Fibroblast of the aortic adventitia (primary cell): ENCODE measurements at regions not wholly inside any gene's neighbourhood (a gene's known extent, or its start where the extent isn't known, plus 50 kb on each side); places are given as distances from the start of the nearest gene placed in this dataset.

Experiments used
- DNase-seq: peaks from one replicate; pipeline ENCODE4 v3.0.0-alpha.2; 2010; ENCODE audit warnings: low read depth
- H3K4me3 ChIP-seq: 2 replicates; pipeline ENCODE4 v1.5.1; 2011; ENCODE audit warnings: low read depth, mild to moderate bottlenecking, control low read depth, low read length, moderate library complexity
- TF ChIP-seq, protein P1 (sequence below): IDR thresholded peaks from 2 replicates; pipeline ENCODE4 v1.5.1; 2011; ENCODE audit warnings: mild to moderate bottlenecking, low read length, control low read depth, inconsistent platforms; ENCODE audit not compliant: insufficient read depth

DNA sequence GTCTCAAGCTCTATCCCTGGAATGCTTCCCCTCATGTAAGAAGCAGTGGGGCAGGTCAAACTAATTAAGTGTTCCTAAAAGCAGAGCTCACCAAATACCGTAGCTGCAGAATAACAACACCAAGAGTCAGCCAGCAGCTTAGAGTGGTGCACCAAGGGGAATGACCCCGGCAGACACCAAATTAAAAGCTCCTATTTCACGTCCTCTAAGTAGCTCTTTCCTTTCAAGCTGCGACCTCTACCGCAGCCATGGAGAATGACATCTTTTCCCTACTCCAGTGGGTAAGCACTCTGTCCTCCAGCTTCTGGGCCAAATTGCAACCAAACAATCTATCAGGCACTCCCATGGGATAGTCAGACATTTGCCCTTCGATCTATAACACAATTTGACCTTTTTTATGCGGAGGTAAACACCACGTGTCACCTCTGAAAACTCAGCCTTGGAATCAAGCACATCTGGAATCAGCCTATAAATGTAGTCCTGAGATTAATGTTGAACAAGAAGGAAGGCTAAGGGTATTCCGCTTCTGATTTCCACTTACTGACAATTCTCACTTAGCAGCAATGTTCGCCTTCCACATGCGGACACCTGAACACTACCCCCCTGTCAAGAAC is 67.6 kb upstream of the CDKN3 start:
- H3K4me3 ChIP-seq: no peak overlapping the region
- DNase-seq: peak; percentile 77
- TF ChIP-seq, protein P1, sequence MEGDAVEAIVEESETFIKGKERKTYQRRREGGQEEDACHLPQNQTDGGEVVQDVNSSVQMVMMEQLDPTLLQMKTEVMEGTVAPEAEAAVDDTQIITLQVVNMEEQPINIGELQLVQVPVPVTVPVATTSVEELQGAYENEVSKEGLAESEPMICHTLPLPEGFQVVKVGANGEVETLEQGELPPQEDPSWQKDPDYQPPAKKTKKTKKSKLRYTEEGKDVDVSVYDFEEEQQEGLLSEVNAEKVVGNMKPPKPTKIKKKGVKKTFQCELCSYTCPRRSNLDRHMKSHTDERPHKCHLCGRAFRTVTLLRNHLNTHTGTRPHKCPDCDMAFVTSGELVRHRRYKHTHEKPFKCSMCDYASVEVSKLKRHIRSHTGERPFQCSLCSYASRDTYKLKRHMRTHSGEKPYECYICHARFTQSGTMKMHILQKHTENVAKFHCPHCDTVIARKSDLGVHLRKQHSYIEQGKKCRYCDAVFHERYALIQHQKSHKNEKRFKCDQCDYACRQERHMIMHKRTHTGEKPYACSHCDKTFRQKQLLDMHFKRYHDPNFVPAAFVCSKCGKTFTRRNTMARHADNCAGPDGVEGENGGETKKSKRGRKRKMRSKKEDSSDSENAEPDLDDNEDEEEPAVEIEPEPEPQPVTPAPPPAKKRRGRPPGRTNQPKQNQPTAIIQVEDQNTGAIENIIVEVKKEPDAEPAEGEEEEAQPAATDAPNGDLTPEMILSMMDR: peak; percentile 90

DNA sequence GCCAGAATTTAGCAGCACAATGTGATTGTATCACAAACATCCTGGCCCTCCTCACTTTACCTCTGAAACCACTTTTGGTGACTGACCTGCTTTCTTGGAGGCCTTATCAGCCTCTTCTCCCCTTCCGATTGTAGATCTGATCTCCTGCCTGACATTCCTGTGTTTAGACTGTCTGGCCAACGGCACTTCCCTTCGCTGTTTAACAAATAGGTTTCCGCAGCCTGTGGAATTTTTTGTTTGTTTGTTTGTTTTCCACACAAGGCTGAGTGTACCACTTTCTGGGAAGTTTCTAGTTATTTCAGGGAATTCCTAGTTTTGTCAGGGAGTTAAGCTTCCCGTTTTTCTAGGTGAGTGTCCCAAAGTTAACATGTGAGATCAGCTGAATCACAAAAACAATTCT is 65.9 kb upstream of the CDKN3 start:
- no peak for DNase-seq
- TF ChIP-seq, protein P1: no peak
- no peak overlapping the region for H3K4me3 ChIP-seq

DNA sequence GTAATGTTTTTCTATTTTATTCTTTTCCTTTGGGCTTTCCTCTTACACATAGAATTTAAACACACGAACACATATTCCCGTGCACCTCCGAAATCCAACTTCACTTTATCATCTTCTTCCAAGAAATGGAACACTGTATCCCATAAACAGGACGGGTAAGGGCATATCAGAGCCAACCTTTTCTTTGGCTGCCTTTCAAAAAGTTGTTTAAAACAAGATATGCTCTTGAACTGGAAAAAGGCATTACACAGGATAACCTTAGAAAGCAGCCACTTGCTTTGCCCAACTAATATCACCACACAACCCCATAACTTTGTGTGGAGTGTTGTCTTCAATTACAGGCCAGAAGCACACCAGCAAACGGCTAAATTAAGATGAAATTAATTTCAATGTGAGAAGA is 65.3 kb upstream of the CDKN3 start:
- H3K4me3 ChIP-seq: no peak overlapping the region
- TF ChIP-seq, protein P1: no peak
- DNase-seq: no peak

DNA sequence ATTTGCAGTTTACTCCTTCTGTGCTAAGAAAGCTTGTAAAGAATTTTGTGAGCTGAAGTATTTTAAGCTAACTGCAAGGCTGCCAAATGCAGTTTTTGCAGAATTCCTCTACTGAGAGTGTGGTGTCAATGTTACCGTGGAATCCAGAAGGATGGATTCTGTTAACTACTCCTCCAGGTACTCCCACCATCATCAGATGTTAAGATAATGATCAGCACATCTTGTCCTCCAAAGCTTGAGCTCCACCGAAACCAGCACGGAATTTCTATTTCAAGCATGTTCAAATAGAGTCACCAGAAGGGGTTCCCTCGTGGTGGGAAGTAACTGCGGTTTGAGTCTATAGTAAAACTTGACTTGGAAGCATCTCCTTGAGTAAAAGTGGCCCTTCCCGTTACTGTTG is 64.3 kb upstream of the CDKN3 start:
- TF ChIP-seq, protein P1: no peak
- DNase-seq: no peak
- H3K4me3 ChIP-seq: no peak overlapping the region

DNA sequence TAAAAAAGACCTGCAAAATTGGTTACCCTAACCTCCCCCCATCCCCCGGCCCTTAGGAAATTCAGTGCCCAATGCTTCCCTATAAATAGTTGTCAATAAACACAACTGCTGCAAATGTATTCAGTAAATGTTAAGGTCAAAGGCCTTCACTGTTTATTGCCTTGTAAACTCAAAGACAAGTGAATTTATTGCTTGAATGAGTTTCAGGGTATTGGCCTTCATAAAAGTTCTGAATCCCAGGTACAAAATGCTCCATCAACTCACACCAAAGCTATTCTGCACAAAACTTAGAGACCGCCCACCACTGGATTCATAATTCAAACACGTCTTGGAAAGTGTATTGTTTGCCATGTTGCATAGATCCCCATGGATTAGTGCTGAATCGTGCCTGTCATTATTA is 63.3 kb upstream of the CDKN3 start:
- TF ChIP-seq, protein P1: no peak
- no peak for DNase-seq
- H3K4me3 ChIP-seq: no peak overlapping the region

DNA sequence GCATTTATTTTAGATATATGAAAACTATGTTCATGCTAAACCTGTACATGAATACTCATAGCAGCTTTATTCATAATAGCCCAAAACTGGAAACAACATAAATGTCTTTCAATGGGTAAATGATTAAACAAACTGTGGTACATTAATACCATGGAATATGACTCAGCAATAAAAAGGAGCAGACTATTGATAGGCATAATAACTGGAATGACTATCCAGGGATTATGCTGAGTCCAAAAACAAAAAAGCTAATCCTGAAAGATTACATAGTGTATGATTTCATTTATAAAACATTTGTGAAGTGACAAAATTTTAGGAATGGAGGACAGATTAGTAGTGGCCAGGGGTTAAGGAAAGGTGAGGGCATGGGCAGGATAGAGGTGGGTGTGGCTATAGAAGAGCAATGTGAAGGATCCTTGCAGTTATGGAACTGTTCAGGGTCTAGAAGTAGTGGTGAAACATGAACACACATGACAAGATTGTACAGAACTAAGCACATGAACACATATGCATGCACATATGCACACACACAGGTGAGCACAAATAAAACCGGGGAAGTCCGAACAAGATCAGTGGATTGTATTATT is 61.1 kb upstream of the CDKN3 start:
- no peak for DNase-seq
- TF ChIP-seq, protein P1: no peak
- no peak overlapping the region for H3K4me3 ChIP-seq

DNA sequence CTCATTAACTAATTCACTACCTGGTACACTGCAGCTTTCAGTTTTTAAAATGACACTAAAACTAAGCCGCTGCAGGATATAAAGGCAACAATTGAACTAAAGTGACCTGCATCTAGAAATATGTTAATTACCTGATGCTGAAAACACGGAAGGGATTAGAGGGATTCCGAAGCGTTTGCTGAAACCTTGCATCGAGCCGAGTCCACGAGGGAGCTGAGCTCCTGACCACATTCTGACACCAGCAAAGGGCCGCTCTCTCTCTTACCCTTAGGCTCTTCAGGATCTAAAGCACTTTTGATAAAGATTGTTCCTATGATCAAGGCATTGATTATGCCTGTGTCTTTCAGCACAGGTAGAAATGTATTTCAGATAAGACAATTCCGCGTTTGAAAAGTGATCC is 59.5 kb upstream of the CDKN3 start:
- TF ChIP-seq, protein P1: no peak
- no peak overlapping the region for H3K4me3 ChIP-seq
- no peak for DNase-seq
